HCT116 (cell line): ENCODE measurements at regions not wholly inside any gene's neighbourhood (a gene's known extent, or its start where the extent isn't known, plus 50 kb on each side); places are given as distances from the start of the nearest gene placed in this dataset.

Source experiments
- ATAC-seq: fragments of 200-7000 bp; cut with Tn5 transposase; 2 replicates; pipeline ENCODE4 v1.9.1; 2020; ENCODE audit warnings: mild to moderate bottlenecking, moderate library complexity
- BruUV-seq: library from RNA; stranded (reverse); fragments of 400-500 nt; replicated peaks from 2 replicates; lab custom pipeline; 2021; lab: Mats Ljungman, UMichigan
- CTCF ChIA-PET: fragments of 300-600 bp; sonication (Branson Sonifier 250); formaldehyde crosslinking; loops from one replicate; lab custom pipeline; 2021; ENCODE audit warnings: antibody characterized with exemption; lab: Charles Lee
- POLR2A ChIA-PET: fragments of 300-600, 350-600 bp; sonication (Branson Sonifier 250); formaldehyde crosslinking; loops from one replicate; lab custom pipeline; 2021; ENCODE audit warnings: antibody characterized with exemption; lab: Charles Lee
- RAD21 ChIA-PET, 2 experiments: fragments of 300-600 bp; sonication (Branson Sonifier 250); formaldehyde crosslinking; loops; one replicate each; lab custom pipeline; 2023; ENCODE audit warnings: low total read pairs in 2 of 2; ENCODE audit not compliant: uncharacterized antibody in 2 of 2, unreplicated experiment in 2 of 2, low non-redundant PET in 1 of 2; lab: Charles Lee
- DNase-seq: peaks from one replicate; pipeline ENCODE4 v3.0.0-alpha.2; 2010; ENCODE audit warnings: low read depth, low spot score
- H2AFZ ChIP-seq: fragments of 200-600 bp; shearing (Covaris generic), sonication (generic); 2 replicates; pipeline ENCODE4 v1.6.1; 2017; ENCODE audit warnings: low read depth, mixed run types, mixed read lengths, antibody characterized with exemption, low read length; ENCODE audit not compliant: poor library complexity, severe bottlenecking
- H3K27ac ChIP-seq: 2 replicates; pipeline ENCODE4 v1.5.1; 2012; ENCODE audit warnings: low read depth, low read length
- H3K27me3 ChIP-seq: fragments of 200-600 bp; sonication (generic); 2 replicates; pipeline ENCODE4 v1.6.1; 2016; ENCODE audit warnings: mixed run types, low read length, mixed read lengths; ENCODE audit not compliant: insufficient read depth
- H3K36me3 ChIP-seq, 2 experiments: fragments of 200-500 bp in 1 of 2; fragments of 200-600 bp in 1 of 2; sonication (Bioruptor generic) in 1 of 2; sonication (generic) in 1 of 2; 2 replicates each; pipeline versions ENCODE4 v1.5.1 to v1.6.1; 2014 to 2016; ENCODE audit warnings: low read length in 2 of 2, inconsistent platforms in 1 of 2, mixed read lengths in 1 of 2, mixed run types in 1 of 2; ENCODE audit not compliant: insufficient read depth in 2 of 2, control insufficient read depth in 1 of 2
- H3K4me1 ChIP-seq, 2 experiments: fragments of 200-600 bp in 1 of 2; sonication (generic) in 1 of 2; 2 replicates each; pipeline versions ENCODE4 v1.5.1 to v1.6.1; 2012 to 2017; ENCODE audit warnings: low read length in 2 of 2, inconsistent platforms in 1 of 2, mild to moderate bottlenecking in 1 of 2, mixed read lengths in 1 of 2, mixed run types in 1 of 2, moderate library complexity in 1 of 2; ENCODE audit not compliant: insufficient read depth in 2 of 2, control insufficient read depth in 1 of 2
- H3K4me2 ChIP-seq: fragments of 200-600 bp; sonication (generic); 2 replicates; pipeline ENCODE4 v1.6.1; 2017; ENCODE audit warnings: mixed run types, low read length, mixed read lengths
- H3K4me3 ChIP-seq, 2 experiments: fragments of 200-600 bp in 1 of 2; sonication (generic) in 1 of 2; replicated peaks in 1 of 2; 2 replicates each; pipeline ENCODE4 v1.5.1; 2011 to 2016; ENCODE audit warnings: low read length in 2 of 2, control low read depth in 1 of 2, low read depth in 1 of 2, mild to moderate bottlenecking in 1 of 2, mixed read lengths in 1 of 2, mixed run types in 1 of 2
- H3K79me2 ChIP-seq: fragments of 200-600 bp; sonication (generic); 2 replicates; pipeline ENCODE4 v1.6.1; 2017; ENCODE audit warnings: mild to moderate bottlenecking, mixed run types, low read length, moderate library complexity, mixed read lengths; ENCODE audit not compliant: insufficient read depth
- H3K9ac ChIP-seq: fragments of 200-600 bp; sonication (generic); 2 replicates; pipeline ENCODE4 v1.6.1; 2016; ENCODE audit warnings: low read length, mixed read lengths
- H3K9me2 ChIP-seq: fragments of 200-600 bp; sonication (generic), shearing (Covaris generic); 2 replicates; pipeline ENCODE4 v1.6.1; 2017; ENCODE audit warnings: mixed run types, mild to moderate bottlenecking, moderate library complexity; ENCODE audit not compliant: insufficient read depth
- H3K9me3 ChIP-seq, 2 experiments: fragments of 200-500 bp in 1 of 2; fragments of 200-600 bp in 1 of 2; sonication (Bioruptor generic) in 1 of 2; sonication (generic) in 1 of 2; 2 replicates each; pipeline ENCODE4 v1.6.1; 2014 to 2017; ENCODE audit warnings: low read length in 2 of 2, mixed read lengths in 2 of 2, inconsistent platforms in 1 of 2, low read depth in 1 of 2, mild to moderate bottlenecking in 1 of 2, mixed run types in 1 of 2, moderate library complexity in 1 of 2; ENCODE audit not compliant: control insufficient read depth in 1 of 2, insufficient read depth in 1 of 2
- H4K20me1 ChIP-seq: fragments of 200-600 bp; sonication (generic), shearing (Covaris generic); 2 replicates; pipeline ENCODE4 v1.6.1; 2017; ENCODE audit warnings: mixed run types, mild to moderate bottlenecking, moderate library complexity; ENCODE audit not compliant: insufficient read depth
- CTCF ChIP-seq, 3 experiments: fragments of 200-600 bp in 1 of 3; sonication (generic) in 1 of 3; IDR thresholded peaks in 2 of 3; conservative IDR thresholded peaks in 1 of 3; 2 replicates each; pipeline ENCODE4 v1.5.1; 2012 to 2017; ENCODE audit warnings: low read depth in 2 of 3, low read length in 2 of 3, antibody characterized with exemption in 1 of 3, borderline replicate concordance in 1 of 3, control low read depth in 1 of 3, mild to moderate bottlenecking in 1 of 3, mixed read lengths in 1 of 3, mixed run types in 1 of 3, moderate library complexity in 1 of 3; ENCODE audit not compliant: insufficient read depth in 1 of 3
- EGR1 ChIP-seq: IDR thresholded peaks from 2 replicates; pipeline ENCODE4 v1.6.1; 2012; ENCODE audit warnings: low read depth
- EZH2phosphoT487 ChIP-seq: fragments of 200-600 bp; IDR thresholded peaks from 2 replicates; pipeline ENCODE4 v1.6.1; 2018; ENCODE audit warnings: antibody characterized with exemption, borderline replicate concordance
- FOSL1 ChIP-seq: IDR thresholded peaks from 2 replicates; pipeline ENCODE4 v1.6.1; 2012; ENCODE audit warnings: low read depth
- SRF ChIP-seq: IDR thresholded peaks from 2 replicates; pipeline ENCODE4 v1.6.1; 2012; ENCODE audit warnings: low read depth
- intact Hi-C: fragments of 100-400 bp; cut with micrococcal nuclease; formaldehyde crosslinking; loops from 2 replicates; pipeline ENCODE4 v1.10.0; 2022
- TF ChIP-seq, protein P1 (sequence below): IDR thresholded peaks from 2 replicates; pipeline ENCODE4 v1.6.1; 2012

DNA sequence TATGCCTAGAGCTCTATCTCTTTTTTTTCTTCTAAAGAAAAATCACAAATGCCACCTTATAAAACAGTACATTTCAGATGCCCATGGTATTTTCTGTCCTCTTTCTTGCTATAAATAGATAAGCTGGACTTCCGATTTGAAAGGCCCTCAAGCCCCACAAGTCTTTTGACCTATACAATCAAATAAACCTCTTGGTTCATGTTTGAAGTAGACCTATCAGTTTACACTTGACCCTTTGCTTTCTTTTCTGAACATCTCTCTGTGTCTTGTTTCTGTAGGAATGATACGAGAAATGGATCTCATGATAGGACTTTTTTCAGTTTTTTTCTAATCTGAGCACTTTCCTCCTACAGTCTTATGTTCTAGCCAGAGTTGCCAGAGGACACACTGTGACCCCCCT is 327.2 kb downstream of the SOX9 start:
- ChIA-PET RAD21 (no interaction called here), CTCF (interaction anchor here (1.1 kb wide), 1 partner anchor 17 kb away, joined by 5 read pairs; no protein-coding TSS in a partner anchor), POLR2A (no interaction called here)
- no TSS peak for BruUV-seq
- ATAC-seq, result no peak
- Histone ChIP-seq H3K4me1 (peaks cover 9 to 21% of the 10 kb centered on the region in 2 experiments; a peak in 3 of 4 replicates), H2AFZ (no peak overlapping the region), H3K9me2 (no peaks in the 10 kb centered on the region), H3K79me2 (peaks cover 78% of the 10 kb centered on the region), H3K36me3 (no peaks in the 10 kb centered on the region), H3K4me2 (no peak overlapping the region), H3K9me3 (no peaks in the 10 kb centered on the region), H4K20me1 (no peaks in the 10 kb centered on the region), H3K27me3 (no peaks in the 10 kb centered on the region), H3K27ac (no peak overlapping the region)
- intact Hi-C loops, result no loop called here
- no peak for DNase-seq
- no peak for TF ChIP-seq FOSL1
- no peak for TF ChIP-seq EZH2phosphoT487
- no peak for TF ChIP-seq CTCF (IDR thresholded peaks at IDR 0.05 in 2 of 3, conservative IDR thresholded peaks at IDR 0.05 in 1 of 3; ENCODE audit: borderline replicate concordance in 1 of 3, insufficient read depth in 1 of 3, low read depth in 2 of 3, low read length in 2 of 3)
- TF ChIP-seq SRF, result no peak
- TF ChIP-seq, protein P1, sequence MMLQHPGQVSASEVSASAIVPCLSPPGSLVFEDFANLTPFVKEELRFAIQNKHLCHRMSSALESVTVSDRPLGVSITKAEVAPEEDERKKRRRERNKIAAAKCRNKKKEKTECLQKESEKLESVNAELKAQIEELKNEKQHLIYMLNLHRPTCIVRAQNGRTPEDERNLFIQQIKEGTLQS, result no peak
- TF ChIP-seq EGR1, result no peak
- TF ChIP-seq, all 23 proteins: peak for 0
- Histone ChIP-seq H3K4me3 (no peak overlapping the region), H3K9ac (no peak overlapping the region)
